ENCODE measurements at regions not wholly inside any gene's neighbourhood (a gene's known extent, or its start where the extent isn't known, plus 50 kb on each side); places are given as distances from the start of the nearest gene placed in this dataset.

- TF ChIP-seq POLR2A (IDR thresholded peaks at IDR 0.05) (no peak), CTCF (IDR thresholded peaks at IDR 0.05) (no peak)
Observed at GRCh38 chr13:81388400-81388799, 1047.5 kb upstream of the SPRY2 start.
